Trophoblast cell (in vitro differentiated cells and primary cell): ENCODE measurements at regions not wholly inside any gene's neighbourhood (a gene's known extent, or its start where the extent isn't known, plus 50 kb on each side); places are given as distances from the start of the nearest gene placed in this dataset.

Experiments
- DNase-seq, 2 donors: peaks; one replicate each; pipeline ENCODE4 v3.0.0-alpha.2; 2016
- H2AFZ ChIP-seq: 2 replicates; pipeline ENCODE4 v1.6.1; 2013; ENCODE audit warnings: low read length, moderate library complexity, mild to moderate bottlenecking; ENCODE audit not compliant: insufficient read depth, poor library complexity
- H2AK5ac ChIP-seq: 2 replicates; pipeline ENCODE4 v1.6.1; 2013; ENCODE audit warnings: mild to moderate bottlenecking, low read length
- H2BK120ac ChIP-seq: 2 replicates; pipeline ENCODE4 v1.6.1; 2013; ENCODE audit warnings: low read length, mild to moderate bottlenecking, moderate library complexity; ENCODE audit not compliant: insufficient read depth, poor library complexity
- H2BK12ac ChIP-seq: 2 replicates; pipeline ENCODE4 v1.6.1; 2013; ENCODE audit warnings: mild to moderate bottlenecking, low read length, moderate library complexity
- H2BK5ac ChIP-seq: 2 replicates; pipeline ENCODE4 v1.6.1; 2013; ENCODE audit warnings: low read length, low read depth, moderate library complexity, mild to moderate bottlenecking; ENCODE audit not compliant: poor library complexity
- H3K14ac ChIP-seq: 2 replicates; pipeline ENCODE4 v1.6.1; 2013; ENCODE audit warnings: mild to moderate bottlenecking, low read length
- H3K18ac ChIP-seq: 2 replicates; pipeline ENCODE4 v1.6.1; 2013; ENCODE audit warnings: mild to moderate bottlenecking, low read length
- H3K23ac ChIP-seq: 2 replicates; pipeline ENCODE4 v1.6.1; 2013; ENCODE audit warnings: low read length
- H3K27ac ChIP-seq: 2 replicates; pipeline ENCODE4 v1.5.1; 2013; ENCODE audit warnings: low read depth, mild to moderate bottlenecking, inconsistent platforms, low read length, moderate library complexity
- H3K27me3 ChIP-seq: 2 replicates; pipeline ENCODE4 v1.6.1; 2013; ENCODE audit warnings: inconsistent platforms, mild to moderate bottlenecking, low read length, moderate library complexity; ENCODE audit not compliant: insufficient read depth
- H3K36me3 ChIP-seq, 2 experiments: 1 replicate in 1 of 2; 2 replicates in 1 of 2; pipeline ENCODE4 v1.6.1; 2013; ENCODE audit warnings: low read length in 2 of 2, mild to moderate bottlenecking in 2 of 2, moderate library complexity in 1 of 2; ENCODE audit not compliant: insufficient read depth in 2 of 2, control insufficient read depth in 1 of 2
- H3K4ac ChIP-seq: 2 replicates; pipeline ENCODE4 v1.6.1; 2013; ENCODE audit warnings: low read depth, mild to moderate bottlenecking, low read length, moderate library complexity
- H3K4me1 ChIP-seq, 2 experiments: 1 replicate in 1 of 2; 2 replicates in 1 of 2; pipeline ENCODE4 v1.6.1; 2013; ENCODE audit warnings: low read length in 2 of 2, mild to moderate bottlenecking in 2 of 2, moderate library complexity in 1 of 2; ENCODE audit not compliant: insufficient read depth in 2 of 2, control insufficient read depth in 1 of 2
- H3K4me2 ChIP-seq: 2 replicates; pipeline ENCODE4 v1.6.1; 2013; ENCODE audit warnings: inconsistent platforms, mild to moderate bottlenecking, low read length, moderate library complexity
- H3K4me3 ChIP-seq: 2 replicates; pipeline ENCODE4 v1.5.1; 2013; ENCODE audit warnings: mild to moderate bottlenecking, low read depth, low read length, inconsistent platforms
- H3K79me1 ChIP-seq: one replicate; pipeline ENCODE4 v1.6.1; 2013; ENCODE audit warnings: low read length
- H3K79me2 ChIP-seq: 2 replicates; pipeline ENCODE4 v1.6.1; 2013; ENCODE audit warnings: low read length, mild to moderate bottlenecking; ENCODE audit not compliant: control insufficient read depth, insufficient read depth, poor library complexity
- H3K9ac ChIP-seq: 2 replicates; pipeline ENCODE4 v1.6.1; 2013; ENCODE audit warnings: mild to moderate bottlenecking, low read length
- H3K9me3 ChIP-seq: 2 replicates; pipeline ENCODE4 v1.6.1; 2013; ENCODE audit warnings: low read depth, mild to moderate bottlenecking, control low read depth, inconsistent platforms, low read length; ENCODE audit not compliant: insufficient read depth
- H4K12ac ChIP-seq: 2 replicates; pipeline ENCODE4 v1.6.1; 2013; ENCODE audit warnings: low read depth, mild to moderate bottlenecking, low read length, moderate library complexity
- H4K8ac ChIP-seq: 2 replicates; pipeline ENCODE4 v1.6.1; 2013; ENCODE audit warnings: low read depth, mild to moderate bottlenecking, low read length, moderate library complexity
- H4K91ac ChIP-seq: one replicate; pipeline ENCODE4 v1.6.1; 2013; ENCODE audit warnings: low read depth, mild to moderate bottlenecking, low read length, moderate library complexity
- WGBS: extraction: QIAGEN DNeasy Blood & Tissue Kit; methylation state at CpG from one replicate; pipeline ENCODE4 v1.1.7; 2013; ENCODE audit warnings: missing lambda C conversion rate; ENCODE audit not compliant: insufficient read length, insufficient coverage; ENCODE audit errors: extremely low coverage; 5-methylcytosine and 5-hydroxymethylcytosine counted together

- no peak overlapping the region for H3K27ac ChIP-seq
Measured at GRCh38 chr18:5626130-5626880, 82.5 kb upstream of the EPB41L3 start.

GRCh38 chr18:5625076-5625475 is 81.3 kb upstream of the EPB41L3 start:
- H4K8ac ChIP-seq: peak overlapping the region; percentile 49
- no peak overlapping the region for H3K4me3 ChIP-seq
- no peak overlapping the region for H4K91ac ChIP-seq
- H4K12ac ChIP-seq: no peak overlapping the region
- H3K4me2 ChIP-seq: no peak overlapping the region
- H3K4me1 ChIP-seq: peaks cover 18% of the 10 kb centered on the region in 2 experiments
- peak overlapping the region; percentile 43 for H3K18ac ChIP-seq
- no peak overlapping the region for H3K23ac ChIP-seq
- peak overlapping the region; percentile 31 for H3K14ac ChIP-seq
- H2AFZ ChIP-seq: no peak overlapping the region
- peak overlapping the region; percentile 45 for H2BK12ac ChIP-seq
- H3K36me3 ChIP-seq: peaks cover 0 to 2% of the 10 kb centered on the region in 2 experiments
- H3K4ac ChIP-seq: peak overlapping the region; percentile 76
- H3K27me3 ChIP-seq: no peaks in the 10 kb centered on the region
- peaks cover 31% of the 10 kb centered on the region for H3K79me2 ChIP-seq
- no CpG with 5 or more reads among the region's 4 CpGs for WGBS
- no peak for DNase-seq
- peaks cover 26% of the 10 kb centered on the region for H3K79me1 ChIP-seq
- peak overlapping the region; percentile 41 for H2BK120ac ChIP-seq
- H3K27ac ChIP-seq: peak overlapping the region; percentile 34
- H3K9me3 ChIP-seq: no peaks in the 10 kb centered on the region
- H2AK5ac ChIP-seq: no peak overlapping the region
- no peak overlapping the region for H3K9ac ChIP-seq
- peak overlapping the region; percentile 15 for H2BK5ac ChIP-seq

More at GRCh38 chr18:5626130-5626880, 82.5 kb upstream of the EPB41L3 start:
- H3K9ac ChIP-seq: no peak overlapping the region
- H2AFZ ChIP-seq: no peak overlapping the region
- H3K79me2 ChIP-seq: peaks cover 34% of the 10 kb centered on the region
- H3K4me1 ChIP-seq: peaks cover 17 to 23% of the 10 kb centered on the region in 2 experiments
- no peaks in the 10 kb centered on the region for H3K9me3 ChIP-seq
- 100% methylated on average over 1 of the region's 2 CpGs for WGBS
- peaks cover 32% of the 10 kb centered on the region for H3K79me1 ChIP-seq
- peak in 1 of 2 donors; percentile 36 for DNase-seq
- H3K4ac ChIP-seq: peak overlapping the region; percentile 53
- no peak overlapping the region for H4K91ac ChIP-seq
- no peak overlapping the region for H3K18ac ChIP-seq
- no peak overlapping the region for H4K12ac ChIP-seq
- no peak overlapping the region for H3K23ac ChIP-seq
- no peak overlapping the region for H3K4me3 ChIP-seq
- H3K36me3 ChIP-seq: peaks cover 0 to 2% of the 10 kb centered on the region in 2 experiments
- no peaks in the 10 kb centered on the region for H3K27me3 ChIP-seq
- peak overlapping the region; percentile 7 for H3K4me2 ChIP-seq
- H2BK12ac ChIP-seq: no peak overlapping the region
- peak overlapping the region; percentile 9 for H4K8ac ChIP-seq
- no peak overlapping the region for H2BK5ac ChIP-seq
- H2BK120ac ChIP-seq: no peak overlapping the region
- no peak overlapping the region for H2AK5ac ChIP-seq
- H3K14ac ChIP-seq: no peak overlapping the region

GRCh38 chr18:5622905-5623304 is 79.1 kb upstream of the EPB41L3 start:
- no peak overlapping the region for H3K4ac ChIP-seq
- no peak overlapping the region for H3K27ac ChIP-seq
- no peak overlapping the region for H2BK120ac ChIP-seq
- H2AFZ ChIP-seq: no peak overlapping the region
- peaks cover 10% of the 10 kb centered on the region for H3K79me1 ChIP-seq
- DNase-seq: peak in 1 of 2 donors; percentile 68
- H3K14ac ChIP-seq: no peak overlapping the region
- H3K4me2 ChIP-seq: no peak overlapping the region
- no peak overlapping the region for H3K9ac ChIP-seq
- H3K79me2 ChIP-seq: peaks cover 10% of the 10 kb centered on the region
- no peak overlapping the region for H3K23ac ChIP-seq
- peaks cover 0 to 2% of the 10 kb centered on the region in 2 experiments for H3K36me3 ChIP-seq
- H2BK5ac ChIP-seq: no peak overlapping the region
- peaks cover 17% of the 10 kb centered on the region in 2 experiments for H3K4me1 ChIP-seq
- H4K91ac ChIP-seq: no peak overlapping the region
- H3K9me3 ChIP-seq: no peaks in the 10 kb centered on the region
- H3K4me3 ChIP-seq: no peak overlapping the region
- WGBS: no CpG with 5 or more reads among the region's 4 CpGs
- H2AK5ac ChIP-seq: no peak overlapping the region
- no peak overlapping the region for H4K8ac ChIP-seq
- no peak overlapping the region for H4K12ac ChIP-seq
- H3K18ac ChIP-seq: no peak overlapping the region
- H3K27me3 ChIP-seq: no peaks in the 10 kb centered on the region
- no peak overlapping the region for H2BK12ac ChIP-seq

- WGBS: no CpG with 5 or more reads among the region's 3 CpGs
- no peak overlapping the region for H2BK12ac ChIP-seq
- DNase-seq: peak; percentile 33 to 76
- no peaks in the 10 kb centered on the region for H3K27me3 ChIP-seq
- H3K18ac ChIP-seq: no peak overlapping the region
- peaks cover 11 to 12% of the 10 kb centered on the region in 2 experiments for H3K4me1 ChIP-seq
- H4K12ac ChIP-seq: no peak overlapping the region
- H3K14ac ChIP-seq: no peak overlapping the region
- no peak overlapping the region for H4K8ac ChIP-seq
- no peak overlapping the region for H3K4me3 ChIP-seq
- peaks cover 0 to 2% of the 10 kb centered on the region in 2 experiments for H3K36me3 ChIP-seq
- peaks cover 10% of the 10 kb centered on the region for H3K79me2 ChIP-seq
- H3K27ac ChIP-seq: peak overlapping the region; percentile 31
- H3K9ac ChIP-seq: no peak overlapping the region
- no peak overlapping the region for H3K4me2 ChIP-seq
- H2AFZ ChIP-seq: no peak overlapping the region
- peaks cover 14% of the 10 kb centered on the region for H3K79me1 ChIP-seq
- no peak overlapping the region for H2AK5ac ChIP-seq
- H2BK120ac ChIP-seq: no peak overlapping the region
- no peak overlapping the region for H3K4ac ChIP-seq
- no peak overlapping the region for H3K23ac ChIP-seq
- no peaks in the 10 kb centered on the region for H3K9me3 ChIP-seq
- H4K91ac ChIP-seq: no peak overlapping the region
- no peak overlapping the region for H2BK5ac ChIP-seq
Measured at GRCh38 chr18:5620289-5620688, 76.5 kb upstream of the EPB41L3 start.
